CD14-positive monocyte (primary cell): ENCODE measurements at regions not wholly inside any gene's neighbourhood (a gene's known extent, or its start where the extent isn't known, plus 50 kb on each side); places are given as distances from the start of the nearest gene placed in this dataset.

ENCODE experiments used
- DNase-seq, 3 donors: peaks; one replicate each; pipeline ENCODE4 v3.0.0-alpha.2; 2011 to 2022
- H2AFZ ChIP-seq: 2 replicates; pipeline ENCODE4 v1.6.0; 2012; ENCODE audit warnings: mild to moderate bottlenecking, low read depth, low read length, inconsistent platforms; ENCODE audit not compliant: insufficient read depth, poor library complexity, severe bottlenecking
- H3K27ac ChIP-seq, 2 donors: 1 replicate in 1 of 2; 2 replicates in 1 of 2; pipeline ENCODE4 v1.5.1; 2012 to 2013; ENCODE audit warnings: low read length in 2 of 2, control low read depth in 1 of 2, inconsistent platforms in 1 of 2, low read depth in 1 of 2, mild to moderate bottlenecking in 1 of 2
- H3K27me3 ChIP-seq, 2 donors: one replicate each; pipeline versions ENCODE4 v1.6.0 to v1.6.1; 2011 to 2013; ENCODE audit warnings: low read length in 2 of 2; ENCODE audit not compliant: control insufficient read depth in 2 of 2, insufficient read depth in 2 of 2
- H3K36me3 ChIP-seq, 2 donors: replicated peaks in 1 of 2; 1 replicate in 1 of 2; 2 replicates in 1 of 2; pipeline versions ENCODE4 v1.5.1 to v1.6.1; 2012 to 2013; ENCODE audit warnings: low read length in 2 of 2, control low read depth in 1 of 2, inconsistent platforms in 1 of 2, mild to moderate bottlenecking in 1 of 2; ENCODE audit not compliant: insufficient read depth in 2 of 2, control insufficient read depth in 1 of 2
- H3K4me1 ChIP-seq, 2 donors: 1 replicate in 1 of 2; 2 replicates in 1 of 2; pipeline versions ENCODE4 v1.5.1 to v1.6.1; 2012 to 2013; ENCODE audit warnings: low read length in 2 of 2, control low read depth in 1 of 2, inconsistent platforms in 1 of 2, mild to moderate bottlenecking in 1 of 2, moderate library complexity in 1 of 2; ENCODE audit not compliant: insufficient read depth in 2 of 2, control insufficient read depth in 1 of 2
- H3K4me2 ChIP-seq: replicated peaks from 2 replicates; pipeline ENCODE3; 2012; ENCODE audit warnings: low read length, moderate library complexity, mild to moderate bottlenecking; ENCODE audit not compliant: poor library complexity, severe bottlenecking; ENCODE audit errors: extremely low read depth
- H3K4me3 ChIP-seq, 3 experiments: fragments of 200-600 bp in 1 of 3; sonication (generic) in 1 of 3; replicated peaks in 1 of 3; 1 replicate in 2 of 3; 2 replicates in 1 of 3; pipeline ENCODE4 v1.5.1; 2011 to 2013; ENCODE audit warnings: low read length in 3 of 3, mild to moderate bottlenecking in 3 of 3, control low read depth in 2 of 3, low read depth in 2 of 3, inconsistent platforms in 1 of 3, moderate library complexity in 1 of 3
- H3K79me2 ChIP-seq: 2 replicates; pipeline ENCODE4 v1.6.0; 2012; ENCODE audit warnings: mild to moderate bottlenecking, control low read depth, inconsistent platforms, low read length, moderate library complexity; ENCODE audit not compliant: insufficient read depth
- H3K9ac ChIP-seq: 2 replicates; pipeline ENCODE4 v1.6.0; 2017; ENCODE audit warnings: low read length, mild to moderate bottlenecking; ENCODE audit not compliant: insufficient read depth, poor library complexity, severe bottlenecking
- H3K9me3 ChIP-seq, 2 donors: replicated peaks in 1 of 2; 1 replicate in 1 of 2; 2 replicates in 1 of 2; pipeline versions ENCODE4 v1.5.1 to v1.6.1; 2012 to 2013; ENCODE audit warnings: low read length in 2 of 2, control low read depth in 1 of 2; ENCODE audit not compliant: control insufficient read depth in 1 of 2, insufficient read depth in 1 of 2
- H4K20me1 ChIP-seq: 2 replicates; pipeline ENCODE4 v1.6.0; 2012; ENCODE audit warnings: mild to moderate bottlenecking, low read length, control low read depth, moderate library complexity; ENCODE audit not compliant: insufficient read depth
- H3K27ac Mint-ChIP-seq, 7 donors: one replicate each; pipeline ENCODE4 v1.8.0; 2020; ENCODE audit warnings: mild to moderate bottlenecking in 7 of 7, mixed read lengths in 7 of 7, moderate library complexity in 6 of 7, inconsistent platforms in 2 of 7
- H3K27me3 Mint-ChIP-seq, 3 donors: one replicate each; pipeline ENCODE4 v1.8.0; 2021 to 2022; ENCODE audit warnings: low read depth in 3 of 3, mild to moderate bottlenecking in 3 of 3, mixed read lengths in 3 of 3, moderate library complexity in 3 of 3, inconsistent platforms in 1 of 3
- H3K36me3 Mint-ChIP-seq, 2 donors: one replicate each; pipeline ENCODE4 v1.8.0; 2020; ENCODE audit warnings: mixed read lengths in 2 of 2, inconsistent platforms in 1 of 2, mild to moderate bottlenecking in 1 of 2
- H3K4me1 Mint-ChIP-seq: one replicate; pipeline ENCODE4 v1.8.0; 2020; ENCODE audit warnings: mild to moderate bottlenecking, mixed read lengths
- H3K4me3 Mint-ChIP-seq, 2 donors: one replicate each; pipeline ENCODE4 v1.8.0; 2020; ENCODE audit warnings: mild to moderate bottlenecking in 2 of 2, mixed read lengths in 2 of 2, moderate library complexity in 1 of 2
- H3K9me3 Mint-ChIP-seq, 7 donors: one replicate each; pipeline ENCODE4 v1.8.0; 2020 to 2022; ENCODE audit warnings: mixed read lengths in 7 of 7, mild to moderate bottlenecking in 6 of 7, moderate library complexity in 6 of 7, inconsistent platforms in 2 of 7
- WGBS: methylation state at CpG from one replicate; pipeline ENCODE4 v1.1.5; 2013; ENCODE audit warnings: missing lambda C conversion rate; ENCODE audit not compliant: insufficient coverage; 5-methylcytosine and 5-hydroxymethylcytosine counted together
- intact Hi-C, 2 donors: fragments of 100-400 bp; cut with micrococcal nuclease; formaldehyde crosslinking; loops; one replicate each; pipeline versions ENCODE4 v1.15.0 to v1.15.1; 2023
- TF ChIP-seq, protein P1 (sequence below): fragments of 200-600 bp; IDR thresholded peaks from one replicate; pipeline ENCODE4 v1.8.0; 2022; ENCODE audit warnings: antibody characterized with exemption, mild to moderate bottlenecking

DNA sequence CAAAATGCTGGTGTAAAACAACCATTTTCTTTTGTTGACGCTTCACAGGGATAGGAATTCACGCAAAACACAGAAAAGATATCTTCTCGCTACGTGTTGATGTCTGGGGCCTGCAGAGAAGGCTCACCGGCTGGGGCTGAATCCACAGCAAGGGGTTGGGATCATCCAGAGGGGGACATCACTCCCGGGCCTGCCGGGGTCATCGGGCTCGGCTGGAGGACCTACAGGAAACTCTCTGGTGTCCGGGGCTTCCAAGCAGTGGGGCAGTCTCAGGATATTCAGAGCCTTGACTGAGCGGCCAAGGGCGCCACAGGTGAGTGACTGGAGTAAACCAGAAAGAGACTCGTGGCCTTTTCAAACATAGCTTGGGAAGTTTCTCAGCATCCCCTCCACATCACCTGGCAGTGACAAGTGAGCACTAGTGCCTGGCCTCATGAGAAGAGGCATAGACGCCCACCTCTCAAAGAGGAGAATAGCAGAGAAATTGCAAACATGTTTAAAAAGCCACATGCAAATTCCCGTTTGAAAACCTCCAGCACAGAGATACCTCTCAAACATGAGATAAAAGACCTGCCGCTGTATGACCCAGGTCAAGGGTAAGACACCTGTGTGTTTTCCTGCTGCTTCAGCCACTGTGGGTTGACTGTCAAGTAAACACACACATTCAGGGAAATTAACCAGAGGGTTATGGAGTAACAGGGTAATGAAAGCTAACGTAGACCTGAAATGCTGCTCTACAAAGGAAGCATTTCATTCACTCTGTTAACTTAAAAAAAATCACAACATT, 50.8 kb upstream of the SIMC1 start:
- TF ChIP-seq, protein P1, sequence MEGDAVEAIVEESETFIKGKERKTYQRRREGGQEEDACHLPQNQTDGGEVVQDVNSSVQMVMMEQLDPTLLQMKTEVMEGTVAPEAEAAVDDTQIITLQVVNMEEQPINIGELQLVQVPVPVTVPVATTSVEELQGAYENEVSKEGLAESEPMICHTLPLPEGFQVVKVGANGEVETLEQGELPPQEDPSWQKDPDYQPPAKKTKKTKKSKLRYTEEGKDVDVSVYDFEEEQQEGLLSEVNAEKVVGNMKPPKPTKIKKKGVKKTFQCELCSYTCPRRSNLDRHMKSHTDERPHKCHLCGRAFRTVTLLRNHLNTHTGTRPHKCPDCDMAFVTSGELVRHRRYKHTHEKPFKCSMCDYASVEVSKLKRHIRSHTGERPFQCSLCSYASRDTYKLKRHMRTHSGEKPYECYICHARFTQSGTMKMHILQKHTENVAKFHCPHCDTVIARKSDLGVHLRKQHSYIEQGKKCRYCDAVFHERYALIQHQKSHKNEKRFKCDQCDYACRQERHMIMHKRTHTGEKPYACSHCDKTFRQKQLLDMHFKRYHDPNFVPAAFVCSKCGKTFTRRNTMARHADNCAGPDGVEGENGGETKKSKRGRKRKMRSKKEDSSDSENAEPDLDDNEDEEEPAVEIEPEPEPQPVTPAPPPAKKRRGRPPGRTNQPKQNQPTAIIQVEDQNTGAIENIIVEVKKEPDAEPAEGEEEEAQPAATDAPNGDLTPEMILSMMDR = no peak
- H3K9me3 Mint-ChIP-seq = no peaks in the 10 kb centered on the region
- no peaks in the 10 kb centered on the region for H3K4me1 ChIP-seq
- no peak overlapping the region for H3K27ac ChIP-seq
- 73% methylated on average over 12 of the region's 17 CpGs for WGBS
- H3K36me3 Mint-ChIP-seq = no peaks in the 10 kb centered on the region
- no peaks in the 10 kb centered on the region for H3K4me1 Mint-ChIP-seq
- no peak overlapping the region for H2AFZ ChIP-seq
- no peak overlapping the region for H3K27ac Mint-ChIP-seq
- intact Hi-C loops = no loop called here
- H3K36me3 ChIP-seq = no peaks in the 10 kb centered on the region
- no peaks in the 10 kb centered on the region for H3K27me3 ChIP-seq
- no peaks in the 10 kb centered on the region for H4K20me1 ChIP-seq
- no peaks in the 10 kb centered on the region for H3K79me2 ChIP-seq
- no peak overlapping the region for H3K4me3 Mint-ChIP-seq
- H3K27me3 Mint-ChIP-seq = peaks cover 6 to 18% (median 6%) of the 10 kb centered on the region in 3 donors
- H3K4me3 ChIP-seq = no peak overlapping the region
- no peak overlapping the region for H3K9ac ChIP-seq
- no peak for DNase-seq
- no peaks in the 10 kb centered on the region for H3K9me3 ChIP-seq
- H3K4me2 ChIP-seq = no peak overlapping the region

DNA sequence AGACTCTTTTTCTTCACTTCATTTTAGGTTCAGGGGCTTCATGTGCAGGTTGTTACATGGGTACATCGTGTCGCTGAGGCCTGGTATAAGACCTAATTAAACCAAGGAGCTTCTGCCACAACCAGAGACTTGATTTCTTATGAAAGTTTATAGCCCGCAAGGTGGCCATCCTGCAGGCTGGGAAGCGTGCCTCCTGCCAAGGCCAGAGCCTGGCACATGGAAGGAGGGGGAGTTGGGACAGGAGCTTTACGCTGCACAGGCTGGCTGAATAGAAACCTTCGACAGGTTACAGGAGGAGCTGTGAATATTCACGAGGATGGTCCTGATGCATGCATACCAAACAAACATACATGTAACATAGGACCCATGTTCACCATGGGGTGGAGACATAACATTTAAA, 50.1 kb upstream of the SIMC1 start:
- H3K4me3 Mint-ChIP-seq = no peak overlapping the region
- no peaks in the 10 kb centered on the region for H3K4me1 ChIP-seq
- no peaks in the 10 kb centered on the region for H3K9me3 Mint-ChIP-seq
- H3K4me3 ChIP-seq = no peak overlapping the region
- peaks cover 6 to 18% (median 6%) of the 10 kb centered on the region in 3 donors for H3K27me3 Mint-ChIP-seq
- no peak overlapping the region for H3K27ac ChIP-seq
- H3K27me3 ChIP-seq = no peaks in the 10 kb centered on the region
- 100% methylated on average over 3 of the region's 7 CpGs for WGBS
- no peaks in the 10 kb centered on the region for H3K9me3 ChIP-seq
- H3K36me3 Mint-ChIP-seq = no peaks in the 10 kb centered on the region
- H3K36me3 ChIP-seq = no peaks in the 10 kb centered on the region
- no peak overlapping the region for H2AFZ ChIP-seq
- TF ChIP-seq, protein P1 = no peak
- no peaks in the 10 kb centered on the region for H3K79me2 ChIP-seq
- H3K27ac Mint-ChIP-seq = no peak overlapping the region
- H3K4me2 ChIP-seq = no peak overlapping the region
- H3K4me1 Mint-ChIP-seq = no peaks in the 10 kb centered on the region
- intact Hi-C loops = no loop called here
- no peak overlapping the region for H3K9ac ChIP-seq
- H4K20me1 ChIP-seq = no peaks in the 10 kb centered on the region
- no peak for DNase-seq
